ENCODE measurements at regions not wholly inside any gene's neighbourhood (a gene's known extent, or its start where the extent isn't known, plus 50 kb on each side); places are given as distances from the start of the nearest gene placed in this dataset.

DNA sequence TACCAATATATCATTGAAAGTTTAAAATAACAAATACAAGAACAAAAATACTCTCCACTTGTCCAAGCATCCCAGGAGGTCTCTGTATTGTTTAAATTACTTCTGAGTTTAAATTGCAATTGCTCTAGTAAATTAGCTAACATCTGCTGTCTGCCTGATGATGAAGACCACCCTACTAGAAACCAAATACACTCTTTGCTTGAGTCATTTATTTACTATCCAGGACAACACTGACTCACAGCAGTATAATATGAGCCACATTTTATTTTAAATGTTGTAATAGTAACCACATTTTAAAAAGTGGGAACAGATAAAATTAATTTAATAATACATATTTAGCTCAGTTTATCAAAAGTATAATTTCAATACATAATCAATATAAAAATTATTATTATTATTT lies 62.9 kb upstream of the EEA1 start:
- intact Hi-C loops (cut with DNase I) = no loop called here
- H3K27me3 ChIP-seq = no peaks in the 10 kb centered on the region
- ATAC-seq (no peak), DNase-seq (no peak)
- peaks cover 8% of the 10 kb centered on the region for H3K4me1 ChIP-seq
- H3K36me3 ChIP-seq = no peaks in the 10 kb centered on the region
- no peak overlapping the region for H3K4me3 ChIP-seq
- H3K9me3 ChIP-seq = no peaks in the 10 kb centered on the region
- H3K27ac ChIP-seq = no peak overlapping the region
- TF ChIP-seq, protein P1, sequence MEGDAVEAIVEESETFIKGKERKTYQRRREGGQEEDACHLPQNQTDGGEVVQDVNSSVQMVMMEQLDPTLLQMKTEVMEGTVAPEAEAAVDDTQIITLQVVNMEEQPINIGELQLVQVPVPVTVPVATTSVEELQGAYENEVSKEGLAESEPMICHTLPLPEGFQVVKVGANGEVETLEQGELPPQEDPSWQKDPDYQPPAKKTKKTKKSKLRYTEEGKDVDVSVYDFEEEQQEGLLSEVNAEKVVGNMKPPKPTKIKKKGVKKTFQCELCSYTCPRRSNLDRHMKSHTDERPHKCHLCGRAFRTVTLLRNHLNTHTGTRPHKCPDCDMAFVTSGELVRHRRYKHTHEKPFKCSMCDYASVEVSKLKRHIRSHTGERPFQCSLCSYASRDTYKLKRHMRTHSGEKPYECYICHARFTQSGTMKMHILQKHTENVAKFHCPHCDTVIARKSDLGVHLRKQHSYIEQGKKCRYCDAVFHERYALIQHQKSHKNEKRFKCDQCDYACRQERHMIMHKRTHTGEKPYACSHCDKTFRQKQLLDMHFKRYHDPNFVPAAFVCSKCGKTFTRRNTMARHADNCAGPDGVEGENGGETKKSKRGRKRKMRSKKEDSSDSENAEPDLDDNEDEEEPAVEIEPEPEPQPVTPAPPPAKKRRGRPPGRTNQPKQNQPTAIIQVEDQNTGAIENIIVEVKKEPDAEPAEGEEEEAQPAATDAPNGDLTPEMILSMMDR (IDR thresholded peaks at IDR 0.05) = no peak

DNA sequence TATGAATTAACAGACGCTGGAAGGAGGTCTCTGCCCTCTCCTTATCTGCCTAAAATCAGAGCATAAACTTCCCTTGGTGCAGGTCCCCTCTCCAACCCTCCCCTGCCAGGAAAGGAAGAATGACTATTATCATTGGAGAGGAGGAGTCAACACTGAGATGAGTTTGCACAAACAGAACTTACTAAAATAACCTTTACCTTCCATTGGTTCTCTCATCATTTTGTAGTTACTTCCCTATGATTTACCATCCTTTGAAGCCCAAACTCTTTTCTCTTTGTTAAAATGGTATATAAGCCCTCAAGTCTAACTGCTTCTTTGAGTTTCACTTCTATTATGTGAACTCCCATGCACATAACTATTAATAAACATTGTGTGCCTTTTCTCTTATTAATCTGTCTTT lies 64.2 kb upstream of the EEA1 start:
- Histone ChIP-seq H3K4me3 (no peak overlapping the region), H3K9me3 (no peaks in the 10 kb centered on the region), H3K27ac (no peak overlapping the region), H3K4me1 (no peaks in the 10 kb centered on the region), H3K36me3 (no peaks in the 10 kb centered on the region), H3K27me3 (no peaks in the 10 kb centered on the region)
- intact Hi-C loops (cut with DNase I) = no loop called here
- TF ChIP-seq, protein P1 (IDR thresholded peaks at IDR 0.05) = no peak
- DNase-seq = no peak
- ATAC-seq = no peak

DNA sequence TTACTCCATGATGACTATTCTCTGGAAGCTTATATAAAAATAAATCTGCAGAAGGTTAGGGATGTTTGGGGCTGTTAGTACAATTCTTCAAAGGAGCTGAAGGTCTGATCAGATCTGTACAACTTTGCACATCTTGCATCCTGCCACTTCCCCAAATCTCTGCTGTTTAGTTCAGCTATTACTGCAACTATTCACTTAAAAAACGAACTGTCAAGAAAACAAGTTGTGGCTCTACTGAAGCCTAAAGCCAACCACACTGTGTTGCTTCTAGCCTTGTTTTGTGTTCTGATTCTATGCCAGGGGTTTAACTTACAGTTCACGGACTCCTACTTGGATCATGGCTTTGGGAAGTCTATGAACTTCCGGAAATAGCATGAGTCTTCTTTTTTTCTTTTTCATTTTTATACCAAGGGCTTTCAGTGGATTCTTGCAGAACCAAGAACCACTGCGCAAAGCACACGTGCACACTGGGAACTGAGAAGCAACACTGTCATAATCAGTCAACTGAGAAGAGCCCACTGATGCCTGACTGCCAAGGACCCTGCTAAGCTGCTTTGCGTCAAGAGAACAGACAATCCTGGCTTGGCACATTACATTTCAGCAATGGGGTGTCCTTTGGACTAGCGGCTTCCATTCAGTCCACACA lies 66.3 kb upstream of the EEA1 start:
- intact Hi-C loops (cut with DNase I) = no loop called here

DNA sequence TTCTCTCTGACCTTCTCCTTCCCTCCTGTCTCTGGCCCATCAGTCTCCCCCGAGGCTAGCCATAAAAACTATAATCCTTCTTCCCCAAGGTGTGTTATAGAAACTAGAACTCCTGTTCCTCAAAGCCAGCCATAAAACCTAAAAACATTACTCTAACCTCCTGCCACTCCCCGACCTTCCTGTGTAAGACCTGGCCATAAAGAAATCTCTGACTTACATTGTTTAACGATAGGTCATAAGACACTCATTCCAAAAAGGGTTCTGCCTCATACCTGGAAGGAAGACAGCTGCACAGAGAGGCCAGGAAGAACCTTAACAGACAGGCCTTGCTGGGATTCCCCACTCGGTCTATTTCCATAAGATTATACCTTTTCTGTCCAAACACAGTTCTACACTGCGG lies 70.9 kb upstream of the EEA1 start:
- intact Hi-C loops (cut with DNase I) = no loop called here
- TF ChIP-seq, protein P1 (IDR thresholded peaks at IDR 0.05) = no peak
- Histone ChIP-seq H3K9me3 (no peaks in the 10 kb centered on the region), H3K36me3 (no peaks in the 10 kb centered on the region), H3K27me3 (no peaks in the 10 kb centered on the region), H3K4me3 (no peak overlapping the region), H3K4me1 (no peaks in the 10 kb centered on the region), H3K27ac (no peak overlapping the region)
- ATAC-seq = no peak
- DNase-seq = no peak

More for the DNA sequence above, 66.3 kb upstream of the EEA1 start:
- DNase-seq (no peak), ATAC-seq (no peak)
- H3K27ac ChIP-seq = no peak overlapping the region
- no peaks in the 10 kb centered on the region for H3K4me1 ChIP-seq
- no peaks in the 10 kb centered on the region for H3K27me3 ChIP-seq
- no peaks in the 10 kb centered on the region for H3K9me3 ChIP-seq
- H3K4me3 ChIP-seq = no peak overlapping the region
- no peaks in the 10 kb centered on the region for H3K36me3 ChIP-seq
- TF ChIP-seq, protein P1 (IDR thresholded peaks at IDR 0.05) = no peak

DNA sequence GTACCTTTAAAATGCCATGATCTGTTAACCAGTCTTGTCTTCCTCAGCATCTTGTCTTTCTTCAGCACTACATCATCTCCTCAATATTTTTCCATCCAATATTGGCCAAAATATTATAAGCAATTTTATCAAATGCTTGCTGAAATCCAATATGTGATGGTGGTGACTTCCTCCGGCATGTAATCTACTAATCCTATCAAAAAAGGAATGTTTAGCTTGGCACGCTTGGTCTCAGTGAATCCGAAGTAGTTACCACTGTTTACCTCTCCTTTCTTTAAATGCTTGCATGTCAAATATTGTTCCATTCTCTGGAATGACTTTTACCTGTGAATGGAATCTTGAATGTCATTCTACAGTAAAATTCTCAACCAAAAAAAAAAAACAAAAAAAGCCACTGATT lies 72.3 kb upstream of the EEA1 start:
- no peaks in the 10 kb centered on the region for H3K9me3 ChIP-seq
- intact Hi-C loops (cut with DNase I) = no loop called here
- no peak overlapping the region for H3K4me3 ChIP-seq
- no peaks in the 10 kb centered on the region for H3K27me3 ChIP-seq
- H3K36me3 ChIP-seq = no peaks in the 10 kb centered on the region
- no peak for ATAC-seq
- H3K27ac ChIP-seq = no peak overlapping the region
- no peaks in the 10 kb centered on the region for H3K4me1 ChIP-seq
- DNase-seq = no peak
- TF ChIP-seq, protein P1 (IDR thresholded peaks at IDR 0.05) = no peak

Data from upper lobe of right lung (tissue), 1 donor.